Hepatic stellate cell (primary cell): ENCODE measurements at regions not wholly inside any gene's neighbourhood (a gene's known extent, or its start where the extent isn't known, plus 50 kb on each side); places are given as distances from the start of the nearest gene placed in this dataset.
A peak's percentile ranks its signal among the peaks of the same experiment; 100 is the strongest.

Experiments
- DNase-seq: peaks from one replicate; pipeline ENCODE4 v3.0.0; 2011; ENCODE audit warnings: low spot score

GRCh38 chr1:170271430-170272161 lies 125.8 kb downstream of the NTMT2 start:
- no peak for DNase-seq

GRCh38 chr1:170273291-170274130 lies 127.8 kb downstream of the NTMT2 start:
- no peak for DNase-seq

- DNase-seq = no peak
These were observed 128.4 kb downstream of the NTMT2 start for GRCh38 chr1:170274131-170274501.

GRCh38 chr1:170277985-170278384 lies 132.2 kb downstream of the NTMT2 start:
- DNase-seq = no peak

- DNase-seq = no peak
These were observed 138.3 kb downstream of the NTMT2 start for GRCh38 chr1:170284016-170284415.

- DNase-seq = no peak
These were observed 138.8 kb downstream of the NTMT2 start for GRCh38 chr1:170284512-170284911.

- no peak for DNase-seq
These were observed 139.2 kb downstream of the NTMT2 start for GRCh38 chr1:170284951-170285350.

GRCh38 chr1:170288155-170288554 lies 142.4 kb downstream of the NTMT2 start:
- no peak for DNase-seq

GRCh38 chr1:170290276-170290675 lies 144.5 kb downstream of the NTMT2 start:
- DNase-seq = no peak

- no peak for DNase-seq
These were observed 145.2 kb downstream of the NTMT2 start for GRCh38 chr1:170290991-170291390.

- no peak for DNase-seq
These were observed 145.8 kb downstream of the NTMT2 start for GRCh38 chr1:170291516-170291915.

GRCh38 chr1:170296211-170296610 lies 150.5 kb downstream of the NTMT2 start:
- DNase-seq = no peak

GRCh38 chr1:170296642-170297041 lies 150.9 kb downstream of the NTMT2 start:
- DNase-seq = no peak

GRCh38 chr1:170301596-170301995 lies 155.8 kb downstream of the NTMT2 start:
- no peak for DNase-seq

- no peak for DNase-seq
These were observed 157.3 kb downstream of the NTMT2 start for GRCh38 chr1:170303034-170303433.

- no peak for DNase-seq
These were observed 160.2 kb downstream of the NTMT2 start for GRCh38 chr1:170305777-170306512.

GRCh38 chr1:170306513-170306910 lies 160.8 kb downstream of the NTMT2 start:
- no peak for DNase-seq

- DNase-seq = no peak
These were observed 161.2 kb downstream of the NTMT2 start for GRCh38 chr1:170306948-170307347.

- DNase-seq = no peak
These were observed 161.7 kb downstream of the NTMT2 start for GRCh38 chr1:170307426-170307825.

- DNase-seq = peak; percentile 73
These were observed 163.7 kb downstream of the NTMT2 start for GRCh38 chr1:170309389-170310013.

- DNase-seq = no peak
These were observed 164.3 kb downstream of the NTMT2 start for GRCh38 chr1:170310014-170310405.

GRCh38 chr1:170310951-170311350 lies 165.2 kb downstream of the NTMT2 start:
- DNase-seq = no peak
